WTC11 (cell line): ENCODE measurements at regions not wholly inside any gene's neighbourhood (a gene's known extent, or its start where the extent isn't known, plus 50 kb on each side); places are given as distances from the start of the nearest gene placed in this dataset.

ENCODE experiments used
- ATAC-seq: fragments of 200-7000 bp; cut with Tn5 transposase; 2 replicates; pipeline ENCODE4 v1.10.0; 2021; ENCODE audit warnings: mild to moderate bottlenecking, moderate library complexity
- CTCF ChIA-PET: fragments of 300-600 bp; sonication (Branson Sonifier 250); formaldehyde crosslinking; loops from one replicate; lab custom pipeline; 2021; ENCODE audit warnings: antibody characterized with exemption; lab: Charles Lee
- POLR2A ChIA-PET: fragments of 350-600 bp; sonication (Branson Sonifier 250); formaldehyde crosslinking; loops from one replicate; lab custom pipeline; 2021; ENCODE audit warnings: antibody characterized with exemption; lab: Charles Lee
- DNase-seq: peaks from one replicate; pipeline ENCODE4 v3.0.0; 2021; ENCODE audit warnings: low spot score
- H3K27ac Mint-ChIP-seq: 2 replicates; pipeline ENCODE4 v1.8.0; 2021; ENCODE audit warnings: mixed read lengths
- H3K27me3 Mint-ChIP-seq: 2 replicates; pipeline ENCODE4 v1.8.0; 2021; ENCODE audit warnings: low read depth, mild to moderate bottlenecking, moderate library complexity, mixed read lengths
- H3K36me3 Mint-ChIP-seq: 2 replicates; pipeline ENCODE4 v1.8.0; 2021; ENCODE audit warnings: mixed read lengths
- H3K4me1 Mint-ChIP-seq: 2 replicates; pipeline ENCODE4 v1.8.0; 2022; ENCODE audit warnings: mixed read lengths
- H3K4me3 Mint-ChIP-seq: 2 replicates; pipeline ENCODE4 v1.8.0; 2021; ENCODE audit warnings: mild to moderate bottlenecking, moderate library complexity, mixed read lengths
- H3K9me3 Mint-ChIP-seq: 2 replicates; pipeline ENCODE4 v1.8.0; 2021; ENCODE audit warnings: mixed read lengths
- CBFB ChIP-seq: sonication (generic); formaldehyde crosslinking; IDR thresholded peaks from 2 replicates; pipeline ENCODE4 v1.8.1; 2022; ENCODE audit warnings: mild to moderate bottlenecking, low read depth, missing genetic modification reagents
- ESRRA ChIP-seq: sonication (generic); formaldehyde crosslinking; IDR thresholded peaks from 2 replicates; pipeline ENCODE4 v1.8.1; 2022; ENCODE audit warnings: mild to moderate bottlenecking, missing genetic modification reagents, borderline replicate concordance
- FOXJ3 ChIP-seq: sonication (generic); formaldehyde crosslinking; IDR thresholded peaks from 2 replicates; pipeline ENCODE4 v1.9.0; 2021; ENCODE audit warnings: missing genetic modification reagents, mild to moderate bottlenecking, borderline replicate concordance
- FOXP1 ChIP-seq: sonication (generic); formaldehyde crosslinking; IDR thresholded peaks from 2 replicates; pipeline ENCODE4 v1.8.0; 2022; ENCODE audit warnings: missing genetic modification reagents, mild to moderate bottlenecking, moderate library complexity, borderline replicate concordance
- GRHL2 ChIP-seq: fragments of 250-450 bp; sonication (Bioruptor Pico); IDR thresholded peaks from 2 replicates; pipeline ENCODE4 v1.8.0; 2022; ENCODE audit warnings: mild to moderate bottlenecking, moderate library complexity; ENCODE audit not compliant: insufficient replicate concordance, severe bottlenecking
- JUN ChIP-seq: sonication (generic); formaldehyde crosslinking; IDR thresholded peaks from 2 replicates; pipeline ENCODE4 v1.8.0; 2023; ENCODE audit warnings: mild to moderate bottlenecking, missing genetic modification reagents
- MYBL2 ChIP-seq: sonication (generic); formaldehyde crosslinking; IDR thresholded peaks from 2 replicates; pipeline ENCODE4 v1.8.1; 2023; ENCODE audit warnings: mild to moderate bottlenecking, moderate library complexity, missing genetic modification reagents
- NFE2L1 ChIP-seq: sonication (generic); formaldehyde crosslinking; IDR thresholded peaks from 2 replicates; pipeline ENCODE4 v1.8.1; 2023; ENCODE audit warnings: missing genetic modification reagents
- NFYB ChIP-seq: sonication (generic); formaldehyde crosslinking; conservative IDR thresholded peaks from 2 replicates; pipeline ENCODE4 v1.8.0; 2022; ENCODE audit warnings: low read depth, missing genetic modification reagents
- SMAD4 ChIP-seq: sonication (generic); formaldehyde crosslinking; IDR thresholded peaks from 2 replicates; pipeline ENCODE4 v1.8.0; 2022; ENCODE audit warnings: mild to moderate bottlenecking, missing genetic modification reagents
- TEAD1 ChIP-seq: sonication (generic); formaldehyde crosslinking; IDR thresholded peaks from 2 replicates; pipeline ENCODE4 v1.8.0; 2022; ENCODE audit warnings: mild to moderate bottlenecking, missing genetic modification reagents
- TP53 ChIP-seq: sonication (generic); formaldehyde crosslinking; IDR thresholded peaks from 2 replicates; pipeline ENCODE4 v1.8.1; 2023; ENCODE audit warnings: mild to moderate bottlenecking, missing genetic modification reagents
- ZNF219 ChIP-seq: sonication (generic); formaldehyde crosslinking; IDR thresholded peaks from 2 replicates; pipeline ENCODE4 v1.8.0; 2023; ENCODE audit warnings: missing genetic modification reagents, mild to moderate bottlenecking, borderline replicate concordance
- ZNF232 ChIP-seq: sonication (generic); formaldehyde crosslinking; IDR thresholded peaks from 2 replicates; pipeline ENCODE4 v1.8.0; 2022; ENCODE audit warnings: mild to moderate bottlenecking, missing genetic modification reagents
- ZNF281 ChIP-seq: sonication (generic); formaldehyde crosslinking; IDR thresholded peaks from 2 replicates; pipeline ENCODE4 v1.8.0; 2023; ENCODE audit warnings: mild to moderate bottlenecking, missing genetic modification reagents
- ZNF396 ChIP-seq: fragments of 250-450 bp; sonication (Bioruptor Pico); IDR thresholded peaks from 2 replicates; pipeline ENCODE4 v1.8.0; 2021; ENCODE audit warnings: mild to moderate bottlenecking, moderate library complexity, borderline replicate concordance
- TF ChIP-seq, protein P1 (sequence below): fragments of 250-450 bp; sonication (Bioruptor Pico); IDR thresholded peaks from 2 replicates; pipeline ENCODE4 v2.1.2; 2022; ENCODE audit warnings: mild to moderate bottlenecking, moderate library complexity
- TF ChIP-seq, protein P2 (sequence below): sonication (generic); formaldehyde crosslinking; conservative IDR thresholded peaks from 2 replicates; pipeline ENCODE4 v1.8.1; 2023; ENCODE audit warnings: mild to moderate bottlenecking, low read depth, missing genetic modification reagents, moderate library complexity
- TF ChIP-seq, protein P3 (sequence below): sonication (generic); formaldehyde crosslinking; IDR thresholded peaks from 2 replicates; pipeline ENCODE4 v1.8.1; 2023; ENCODE audit warnings: mild to moderate bottlenecking, moderate library complexity, missing genetic modification reagents
- TF ChIP-seq, protein P4 (sequence below): sonication (generic); formaldehyde crosslinking; IDR thresholded peaks from 2 replicates; pipeline ENCODE4 v1.8.1; 2022; ENCODE audit warnings: mild to moderate bottlenecking, missing genetic modification reagents, moderate library complexity, borderline replicate concordance
- TF ChIP-seq, protein P5 (sequence below): sonication (generic); formaldehyde crosslinking; IDR thresholded peaks from 2 replicates; pipeline ENCODE4 v1.8.0; 2022; ENCODE audit warnings: missing genetic modification reagents

GRCh38 chr12:33817713-33818112, 204.6 kb upstream of the ALG10 start (continued):
- TF ChIP-seq NFE2L1 (CRISPR knock-in tag), result no peak
- TF ChIP-seq FOXP1 (CRISPR knock-in tag), result no peak
- TF ChIP-seq, protein P1, sequence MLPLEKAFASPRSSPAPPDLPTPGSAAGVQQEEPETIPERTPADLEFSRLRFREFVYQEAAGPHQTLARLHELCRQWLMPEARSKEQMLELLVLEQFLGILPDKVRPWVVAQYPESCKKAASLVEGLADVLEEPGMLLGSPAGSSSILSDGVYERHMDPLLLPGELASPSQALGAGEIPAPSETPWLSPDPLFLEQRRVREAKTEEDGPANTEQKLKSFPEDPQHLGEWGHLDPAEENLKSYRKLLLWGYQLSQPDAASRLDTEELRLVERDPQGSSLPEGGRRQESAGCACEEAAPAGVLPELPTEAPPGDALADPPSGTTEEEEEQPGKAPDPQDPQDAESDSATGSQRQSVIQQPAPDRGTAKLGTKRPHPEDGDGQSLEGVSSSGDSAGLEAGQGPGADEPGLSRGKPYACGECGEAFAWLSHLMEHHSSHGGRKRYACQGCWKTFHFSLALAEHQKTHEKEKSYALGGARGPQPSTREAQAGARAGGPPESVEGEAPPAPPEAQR (CRISPR knock-in tag), result no peak
- no peak for TF ChIP-seq ZNF232 (CRISPR knock-in tag)
- TF ChIP-seq, protein P2, sequence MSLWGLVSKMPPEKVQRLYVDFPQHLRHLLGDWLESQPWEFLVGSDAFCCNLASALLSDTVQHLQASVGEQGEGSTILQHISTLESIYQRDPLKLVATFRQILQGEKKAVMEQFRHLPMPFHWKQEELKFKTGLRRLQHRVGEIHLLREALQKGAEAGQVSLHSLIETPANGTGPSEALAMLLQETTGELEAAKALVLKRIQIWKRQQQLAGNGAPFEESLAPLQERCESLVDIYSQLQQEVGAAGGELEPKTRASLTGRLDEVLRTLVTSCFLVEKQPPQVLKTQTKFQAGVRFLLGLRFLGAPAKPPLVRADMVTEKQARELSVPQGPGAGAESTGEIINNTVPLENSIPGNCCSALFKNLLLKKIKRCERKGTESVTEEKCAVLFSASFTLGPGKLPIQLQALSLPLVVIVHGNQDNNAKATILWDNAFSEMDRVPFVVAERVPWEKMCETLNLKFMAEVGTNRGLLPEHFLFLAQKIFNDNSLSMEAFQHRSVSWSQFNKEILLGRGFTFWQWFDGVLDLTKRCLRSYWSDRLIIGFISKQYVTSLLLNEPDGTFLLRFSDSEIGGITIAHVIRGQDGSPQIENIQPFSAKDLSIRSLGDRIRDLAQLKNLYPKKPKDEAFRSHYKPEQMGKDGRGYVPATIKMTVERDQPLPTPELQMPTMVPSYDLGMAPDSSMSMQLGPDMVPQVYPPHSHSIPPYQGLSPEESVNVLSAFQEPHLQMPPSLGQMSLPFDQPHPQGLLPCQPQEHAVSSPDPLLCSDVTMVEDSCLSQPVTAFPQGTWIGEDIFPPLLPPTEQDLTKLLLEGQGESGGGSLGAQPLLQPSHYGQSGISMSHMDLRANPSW (CRISPR knock-in tag), result no peak
- no peak for TF ChIP-seq FOXJ3

DNA sequence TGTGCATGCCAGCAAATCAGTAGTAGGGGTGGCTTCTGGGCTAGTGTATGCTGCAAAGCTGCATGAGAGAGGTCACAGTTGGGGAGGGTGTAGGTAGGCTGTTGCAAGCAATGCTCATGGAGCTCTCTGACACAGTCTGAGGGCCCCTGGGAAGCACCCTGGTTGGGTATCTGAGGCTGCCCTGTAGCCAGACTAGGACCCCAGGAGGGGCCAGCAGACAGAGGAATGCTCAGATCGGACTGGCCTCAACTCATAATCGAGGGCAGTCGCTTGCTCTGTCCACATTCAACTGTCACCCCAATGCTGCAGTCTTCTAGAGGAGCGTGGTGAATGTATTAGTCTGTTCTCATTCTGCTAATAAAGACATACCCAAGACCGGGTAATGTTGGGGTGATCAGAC, 204.0 kb upstream of the ALG10 start:
- H3K36me3 Mint-ChIP-seq, result peaks cover 18% of the 10 kb centered on the region
- TF ChIP-seq MYBL2 (CRISPR knock-in tag), result no peak
- no peak for TF ChIP-seq TP53 (CRISPR knock-in tag)
- TF ChIP-seq TEAD1 (CRISPR knock-in tag), result no peak
- TF ChIP-seq ESRRA (CRISPR knock-in tag), result no peak
- no peak for TF ChIP-seq JUN (CRISPR knock-in tag)
- TF ChIP-seq GRHL2 (CRISPR knock-in tag), result no peak
- no peak for TF ChIP-seq ZNF396 (CRISPR knock-in tag)
- no peak for TF ChIP-seq ZNF219
- TF ChIP-seq, protein P3, sequence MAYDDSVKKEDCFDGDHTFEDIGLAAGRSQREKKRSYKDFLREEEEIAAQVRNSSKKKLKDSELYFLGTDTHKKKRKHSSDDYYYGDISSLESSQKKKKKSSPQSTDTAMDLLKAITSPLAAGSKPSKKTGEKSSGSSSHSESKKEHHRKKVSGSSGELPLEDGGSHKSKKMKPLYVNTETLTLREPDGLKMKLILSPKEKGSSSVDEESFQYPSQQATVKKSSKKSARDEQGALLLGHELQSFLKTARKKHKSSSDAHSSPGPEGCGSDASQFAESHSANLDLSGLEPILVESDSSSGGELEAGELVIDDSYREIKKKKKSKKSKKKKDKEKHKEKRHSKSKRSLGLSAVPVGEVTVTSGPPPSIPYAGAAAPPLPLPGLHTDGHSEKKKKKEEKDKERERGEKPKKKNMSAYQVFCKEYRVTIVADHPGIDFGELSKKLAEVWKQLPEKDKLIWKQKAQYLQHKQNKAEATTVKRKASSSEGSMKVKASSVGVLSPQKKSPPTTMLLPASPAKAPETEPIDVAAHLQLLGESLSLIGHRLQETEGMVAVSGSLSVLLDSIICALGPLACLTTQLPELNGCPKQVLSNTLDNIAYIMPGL (CRISPR knock-in tag), result no peak
- no peaks in the 10 kb centered on the region for H3K4me1 Mint-ChIP-seq
- ATAC-seq (no peak), DNase-seq (no peak)
- ChIA-PET CTCF (no interaction called here), POLR2A (no interaction called here)
- H3K27me3 Mint-ChIP-seq, result peaks cover 3% of the 10 kb centered on the region
- no peak overlapping the region for H3K4me3 Mint-ChIP-seq
- H3K9me3 Mint-ChIP-seq, result peaks cover 55% of the 10 kb centered on the region
- H3K27ac Mint-ChIP-seq, result no peak overlapping the region

DNA sequence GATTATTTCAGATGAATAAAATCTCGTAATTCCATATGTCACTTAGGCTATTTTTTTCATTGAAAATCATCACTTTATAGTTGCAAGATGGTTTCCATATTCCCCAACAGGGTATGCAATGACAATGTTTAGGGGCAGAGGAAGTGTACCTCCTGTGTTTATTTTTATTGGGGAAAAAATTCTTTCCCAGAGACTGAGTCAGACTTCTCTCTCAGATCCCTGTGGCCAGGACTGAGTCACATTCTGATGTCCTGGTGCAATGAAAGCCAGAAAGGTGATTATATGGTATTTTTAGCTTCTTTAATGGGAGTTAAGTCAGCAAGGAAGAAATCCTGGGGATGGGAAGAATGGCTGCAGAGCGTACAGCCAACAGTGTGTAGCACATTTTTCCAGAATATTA, 196.9 kb upstream of the ALG10 start:
- Mint-ChIP-seq H3K9me3 (peaks cover 2% of the 10 kb centered on the region), H3K27ac (no peak overlapping the region), H3K36me3 (no peaks in the 10 kb centered on the region), H3K27me3 (no peaks in the 10 kb centered on the region), H3K4me3 (no peak overlapping the region), H3K4me1 (peaks cover 6% of the 10 kb centered on the region; the same call in 1 of the 2 replicates)
- ATAC-seq, result no peak
- ChIA-PET POLR2A (no interaction called here), CTCF (no interaction called here)
- no peak for DNase-seq
- TF ChIP-seq, protein P4, sequence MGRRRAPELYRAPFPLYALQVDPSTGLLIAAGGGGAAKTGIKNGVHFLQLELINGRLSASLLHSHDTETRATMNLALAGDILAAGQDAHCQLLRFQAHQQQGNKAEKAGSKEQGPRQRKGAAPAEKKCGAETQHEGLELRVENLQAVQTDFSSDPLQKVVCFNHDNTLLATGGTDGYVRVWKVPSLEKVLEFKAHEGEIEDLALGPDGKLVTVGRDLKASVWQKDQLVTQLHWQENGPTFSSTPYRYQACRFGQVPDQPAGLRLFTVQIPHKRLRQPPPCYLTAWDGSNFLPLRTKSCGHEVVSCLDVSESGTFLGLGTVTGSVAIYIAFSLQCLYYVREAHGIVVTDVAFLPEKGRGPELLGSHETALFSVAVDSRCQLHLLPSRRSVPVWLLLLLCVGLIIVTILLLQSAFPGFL (CRISPR knock-in tag), result no peak
- TF ChIP-seq ZNF281 (CRISPR knock-in tag) (no peak), TEAD1 (CRISPR knock-in tag) (no peak), SMAD4 (CRISPR knock-in tag) (no peak), NFYB (CRISPR knock-in tag) (no peak), CBFB (no peak)
- TF ChIP-seq, protein P5, sequence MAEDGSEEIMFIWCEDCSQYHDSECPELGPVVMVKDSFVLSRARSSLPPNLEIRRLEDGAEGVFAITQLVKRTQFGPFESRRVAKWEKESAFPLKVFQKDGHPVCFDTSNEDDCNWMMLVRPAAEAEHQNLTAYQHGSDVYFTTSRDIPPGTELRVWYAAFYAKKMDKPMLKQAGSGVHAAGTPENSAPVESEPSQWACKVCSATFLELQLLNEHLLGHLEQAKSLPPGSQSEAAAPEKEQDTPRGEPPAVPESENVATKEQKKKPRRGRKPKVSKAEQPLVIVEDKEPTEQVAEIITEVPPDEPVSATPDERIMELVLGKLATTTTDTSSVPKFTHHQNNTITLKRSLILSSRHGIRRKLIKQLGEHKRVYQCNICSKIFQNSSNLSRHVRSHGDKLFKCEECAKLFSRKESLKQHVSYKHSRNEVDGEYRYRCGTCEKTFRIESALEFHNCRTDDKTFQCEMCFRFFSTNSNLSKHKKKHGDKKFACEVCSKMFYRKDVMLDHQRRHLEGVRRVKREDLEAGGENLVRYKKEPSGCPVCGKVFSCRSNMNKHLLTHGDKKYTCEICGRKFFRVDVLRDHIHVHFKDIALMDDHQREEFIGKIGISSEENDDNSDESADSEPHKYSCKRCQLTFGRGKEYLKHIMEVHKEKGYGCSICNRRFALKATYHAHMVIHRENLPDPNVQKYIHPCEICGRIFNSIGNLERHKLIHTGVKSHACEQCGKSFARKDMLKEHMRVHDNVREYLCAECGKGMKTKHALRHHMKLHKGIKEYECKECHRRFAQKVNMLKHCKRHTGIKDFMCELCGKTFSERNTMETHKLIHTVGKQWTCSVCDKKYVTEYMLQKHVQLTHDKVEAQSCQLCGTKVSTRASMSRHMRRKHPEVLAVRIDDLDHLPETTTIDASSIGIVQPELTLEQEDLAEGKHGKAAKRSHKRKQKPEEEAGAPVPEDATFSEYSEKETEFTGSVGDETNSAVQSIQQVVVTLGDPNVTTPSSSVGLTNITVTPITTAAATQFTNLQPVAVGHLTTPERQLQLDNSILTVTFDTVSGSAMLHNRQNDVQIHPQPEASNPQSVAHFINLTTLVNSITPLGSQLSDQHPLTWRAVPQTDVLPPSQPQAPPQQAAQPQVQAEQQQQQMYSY, result no peak
